ENCODE measurements at regions not wholly inside any gene's neighbourhood (a gene's known extent, or its start where the extent isn't known, plus 50 kb on each side); places are given as distances from the start of the nearest gene placed in this dataset.

GRCh38 chr1:65717815-65718454 is 74.8 kb upstream of the PDE4B start:
- Histone ChIP-seq H3K9me3 (ENCODE audit: control insufficient read depth, low read length) (peaks cover 2% of the 10 kb centered on the region), H3K4me3 (ENCODE audit: low read length in 2 of 2) (no peak overlapping the region), H3K27ac (ENCODE audit: low read depth in 1 of 2, low read length in 2 of 2) (no peak overlapping the region), H3K27me3 (ENCODE audit: control insufficient read depth in 1 of 2, insufficient read depth in 2 of 2, low read length in 1 of 2) (no peaks in the 10 kb centered on the region), H3K4me1 (ENCODE audit: control insufficient read depth in 1 of 2, insufficient read depth in 2 of 2, low read length in 2 of 2) (no peaks in the 10 kb centered on the region), H3K36me3 (ENCODE audit: control insufficient read depth in 1 of 2, insufficient read depth in 2 of 2, low read length in 1 of 2) (no peaks in the 10 kb centered on the region)
- DNase-seq (no peak), ATAC-seq (ENCODE audit: low FRiP score) (no peak)
- intact Hi-C loops (cut with DNase I) = no loop called here
- WGBS, 2 donors = 90 to 94% methylated on average over 3 of the region's 3 CpGs

DNA sequence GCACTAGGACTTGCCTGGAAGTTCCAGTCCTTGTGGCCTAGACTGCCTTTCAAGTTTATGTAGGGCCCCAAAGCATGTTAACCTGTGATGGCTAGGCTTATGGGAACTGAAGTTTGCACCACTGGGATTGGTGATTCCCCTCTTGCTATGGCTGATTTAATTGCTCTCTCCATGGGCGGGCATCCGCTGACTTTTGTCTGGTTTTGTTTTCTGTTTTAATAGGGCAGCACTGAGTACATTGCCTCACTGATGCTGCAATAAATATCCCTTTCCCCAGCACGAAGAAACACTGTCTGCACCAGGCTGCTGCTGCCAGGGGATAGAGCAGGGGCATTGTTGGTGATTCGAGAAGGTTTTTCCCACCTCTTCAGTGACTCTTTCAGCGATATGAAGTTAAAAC is 73.3 kb upstream of the PDE4B start:
- WGBS, 2 donors = 84 to 86% methylated on average over 5 of the region's 5 CpGs
- Histone ChIP-seq H3K27me3 (ENCODE audit: control insufficient read depth in 1 of 2, insufficient read depth in 2 of 2, low read length in 1 of 2) (no peaks in the 10 kb centered on the region), H3K36me3 (ENCODE audit: control insufficient read depth in 1 of 2, insufficient read depth in 2 of 2, low read length in 1 of 2) (no peaks in the 10 kb centered on the region), H3K9me3 (ENCODE audit: control insufficient read depth, low read length) (peaks cover 2% of the 10 kb centered on the region), H3K4me3 (ENCODE audit: low read length in 2 of 2) (no peak overlapping the region), H3K27ac (ENCODE audit: low read depth in 1 of 2, low read length in 2 of 2) (no peak overlapping the region), H3K4me1 (ENCODE audit: control insufficient read depth in 1 of 2, insufficient read depth in 2 of 2, low read length in 2 of 2) (no peaks in the 10 kb centered on the region)
- ATAC-seq (ENCODE audit: low FRiP score) (no peak), DNase-seq (no peak)
- intact Hi-C loops (cut with DNase I) = no loop called here

GRCh38 chr1:65722461-65722860 is 70.2 kb upstream of the PDE4B start:
- ATAC-seq (ENCODE audit: low FRiP score) (no peak), DNase-seq (no peak)
- Histone ChIP-seq H3K9me3 (ENCODE audit: control insufficient read depth, low read length) (peaks cover 2% of the 10 kb centered on the region), H3K27me3 (ENCODE audit: control insufficient read depth in 1 of 2, insufficient read depth in 2 of 2, low read length in 1 of 2) (peaks cover 0 to 1% of the 10 kb centered on the region in 2 donors), H3K4me3 (ENCODE audit: low read length in 2 of 2) (no peak overlapping the region), H3K27ac (ENCODE audit: low read depth in 1 of 2, low read length in 2 of 2) (no peak overlapping the region), H3K36me3 (ENCODE audit: control insufficient read depth in 1 of 2, insufficient read depth in 2 of 2, low read length in 1 of 2) (no peaks in the 10 kb centered on the region), H3K4me1 (ENCODE audit: control insufficient read depth in 1 of 2, insufficient read depth in 2 of 2, low read length in 2 of 2) (no peaks in the 10 kb centered on the region)
- 94 to 95% methylated on average over 5 of the region's 5 CpGs for WGBS, 2 donors
- intact Hi-C loops (cut with DNase I) = no loop called here

GRCh38 chr1:65724151-65724550 is 68.5 kb upstream of the PDE4B start:
- intact Hi-C loops (cut with DNase I) = no loop called here
- no peak overlapping the region for H3K27ac ChIP-seq (ENCODE audit: low read depth in 1 of 2, low read length in 2 of 2)
- no peak for DNase-seq
- no peak for ATAC-seq (ENCODE audit: low FRiP score)
- peaks cover 1% of the 10 kb centered on the region for H3K9me3 ChIP-seq (ENCODE audit: control insufficient read depth, low read length)
- H3K27me3 ChIP-seq (ENCODE audit: control insufficient read depth in 1 of 2, insufficient read depth in 2 of 2, low read length in 1 of 2) = peaks cover 0 to 1% of the 10 kb centered on the region in 2 donors
- H3K4me1 ChIP-seq (ENCODE audit: control insufficient read depth in 1 of 2, insufficient read depth in 2 of 2, low read length in 2 of 2) = no peaks in the 10 kb centered on the region
- H3K36me3 ChIP-seq (ENCODE audit: control insufficient read depth in 1 of 2, insufficient read depth in 2 of 2, low read length in 1 of 2) = no peaks in the 10 kb centered on the region
- no peak overlapping the region for H3K4me3 ChIP-seq (ENCODE audit: low read length in 2 of 2)

DNA sequence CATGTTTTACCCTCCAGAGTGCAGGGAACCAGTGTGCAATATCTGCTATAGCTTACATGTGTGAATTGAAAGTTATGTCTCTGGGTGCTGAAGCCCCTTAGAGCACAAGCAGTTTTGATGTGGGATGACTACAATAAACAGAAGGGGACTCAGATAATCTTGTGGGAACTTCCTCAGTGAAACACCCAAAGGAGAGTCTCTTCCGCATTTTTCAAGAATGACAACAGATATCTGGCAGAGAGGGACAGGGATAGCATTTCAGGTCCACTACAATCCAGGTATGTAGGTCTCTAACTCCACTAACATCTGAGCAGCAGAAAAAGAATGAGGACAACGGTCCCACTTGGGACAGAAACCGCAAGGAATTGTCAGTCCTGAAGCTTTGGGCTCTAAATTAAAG is 67.6 kb upstream of the PDE4B start:
- 86 to 90% methylated on average over 3 of the region's 3 CpGs for WGBS, 2 donors
- no peak for ATAC-seq (ENCODE audit: low FRiP score)
- Histone ChIP-seq H3K27me3 (ENCODE audit: control insufficient read depth in 1 of 2, insufficient read depth in 2 of 2, low read length in 1 of 2) (peaks cover 0 to 2% of the 10 kb centered on the region in 2 donors), H3K4me1 (ENCODE audit: control insufficient read depth in 1 of 2, insufficient read depth in 2 of 2, low read length in 2 of 2) (no peaks in the 10 kb centered on the region), H3K9me3 (ENCODE audit: control insufficient read depth, low read length) (no peaks in the 10 kb centered on the region), H3K4me3 (ENCODE audit: low read length in 2 of 2) (no peak overlapping the region), H3K36me3 (ENCODE audit: control insufficient read depth in 1 of 2, insufficient read depth in 2 of 2, low read length in 1 of 2) (no peaks in the 10 kb centered on the region), H3K27ac (ENCODE audit: low read depth in 1 of 2, low read length in 2 of 2) (no peak overlapping the region)
- intact Hi-C loops (cut with DNase I) = no loop called here
- DNase-seq = no peak

DNA sequence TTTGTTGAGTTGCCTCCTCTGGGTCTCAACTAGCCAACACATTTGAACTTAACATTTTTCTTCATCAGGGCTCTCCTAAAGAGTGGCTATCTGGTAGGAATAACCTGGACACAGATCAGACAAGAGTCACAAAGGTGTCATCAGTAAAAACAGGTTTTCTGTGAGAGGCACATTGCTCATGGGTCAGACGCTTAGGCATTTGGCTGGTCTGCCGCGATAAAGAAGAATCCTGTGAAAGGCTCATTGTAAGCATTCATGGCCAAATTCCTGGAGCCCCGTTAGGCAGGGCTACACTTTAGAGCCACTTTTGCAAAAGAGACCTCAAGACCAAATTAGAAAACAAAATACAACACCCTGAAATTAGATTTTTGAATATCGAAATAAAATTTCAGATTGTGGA is 64.2 kb upstream of the PDE4B start:
- WGBS, 2 donors = 57 to 65% methylated on average over 5 of the region's 5 CpGs
- H3K4me3 ChIP-seq (ENCODE audit: low read length in 2 of 2) = no peak overlapping the region
- ATAC-seq (ENCODE audit: low FRiP score) (no peak), DNase-seq (no peak)
- no peaks in the 10 kb centered on the region for H3K9me3 ChIP-seq (ENCODE audit: control insufficient read depth, low read length)
- peaks cover 0 to 2% of the 10 kb centered on the region in 2 donors for H3K27me3 ChIP-seq (ENCODE audit: control insufficient read depth in 1 of 2, insufficient read depth in 2 of 2, low read length in 1 of 2)
- no peaks in the 10 kb centered on the region for H3K4me1 ChIP-seq (ENCODE audit: control insufficient read depth in 1 of 2, insufficient read depth in 2 of 2, low read length in 2 of 2)
- no peak overlapping the region for H3K27ac ChIP-seq (ENCODE audit: low read depth in 1 of 2, low read length in 2 of 2)
- intact Hi-C loops (cut with DNase I) = no loop called here
- H3K36me3 ChIP-seq (ENCODE audit: control insufficient read depth in 1 of 2, insufficient read depth in 2 of 2, low read length in 1 of 2) = no peaks in the 10 kb centered on the region

- DNase-seq (no peak), ATAC-seq (ENCODE audit: low FRiP score) (no peak)
- H3K27me3 ChIP-seq (ENCODE audit: control insufficient read depth in 1 of 2, insufficient read depth in 2 of 2, low read length in 1 of 2) = peaks cover 0 to 2% of the 10 kb centered on the region in 2 donors
- 34 to 46% methylated on average over 2 of the region's 2 CpGs for WGBS, 2 donors
- intact Hi-C loops (cut with DNase I) = no loop called here
- no peaks in the 10 kb centered on the region for H3K36me3 ChIP-seq (ENCODE audit: control insufficient read depth in 1 of 2, insufficient read depth in 2 of 2, low read length in 1 of 2)
- no peak overlapping the region for H3K27ac ChIP-seq (ENCODE audit: low read depth in 1 of 2, low read length in 2 of 2)
- no peaks in the 10 kb centered on the region for H3K9me3 ChIP-seq (ENCODE audit: control insufficient read depth, low read length)
- H3K4me1 ChIP-seq (ENCODE audit: control insufficient read depth in 1 of 2, insufficient read depth in 2 of 2, low read length in 2 of 2) = no peaks in the 10 kb centered on the region
- H3K4me3 ChIP-seq (ENCODE audit: low read length in 2 of 2) = no peak overlapping the region
Observed at GRCh38 chr1:65729259-65729658, 63.4 kb upstream of the PDE4B start.

GRCh38 chr1:65734979-65735378 is 57.7 kb upstream of the PDE4B start:
- no peak overlapping the region for H3K4me3 ChIP-seq (ENCODE audit: low read length in 2 of 2)
- intact Hi-C loops (cut with DNase I) = no loop called here
- no peaks in the 10 kb centered on the region for H3K4me1 ChIP-seq (ENCODE audit: control insufficient read depth in 1 of 2, insufficient read depth in 2 of 2, low read length in 2 of 2)
- ATAC-seq (ENCODE audit: low FRiP score) (no peak), DNase-seq (no peak)
- H3K9me3 ChIP-seq (ENCODE audit: control insufficient read depth, low read length) = no peaks in the 10 kb centered on the region
- no peaks in the 10 kb centered on the region for H3K36me3 ChIP-seq (ENCODE audit: control insufficient read depth in 1 of 2, insufficient read depth in 2 of 2, low read length in 1 of 2)
- WGBS, 2 donors = 73 to 84% methylated on average over 2 of the region's 2 CpGs
- H3K27me3 ChIP-seq (ENCODE audit: control insufficient read depth in 1 of 2, insufficient read depth in 2 of 2, low read length in 1 of 2) = no peaks in the 10 kb centered on the region
- no peak overlapping the region for H3K27ac ChIP-seq (ENCODE audit: low read depth in 1 of 2, low read length in 2 of 2)

GRCh38 chr1:65741993-65742392 is 50.7 kb upstream of the PDE4B start:
- intact Hi-C loops (cut with DNase I) = no loop called here
- Histone ChIP-seq H3K27me3 (ENCODE audit: control insufficient read depth in 1 of 2, insufficient read depth in 2 of 2, low read length in 1 of 2) (no peaks in the 10 kb centered on the region), H3K27ac (ENCODE audit: low read depth in 1 of 2, low read length in 2 of 2) (no peak overlapping the region), H3K4me1 (ENCODE audit: control insufficient read depth in 1 of 2, insufficient read depth in 2 of 2, low read length in 2 of 2) (no peaks in the 10 kb centered on the region), H3K9me3 (ENCODE audit: control insufficient read depth, low read length) (peaks cover 3% of the 10 kb centered on the region), H3K36me3 (ENCODE audit: control insufficient read depth in 1 of 2, insufficient read depth in 2 of 2, low read length in 1 of 2) (no peaks in the 10 kb centered on the region), H3K4me3 (ENCODE audit: low read length in 2 of 2) (no peak overlapping the region)
- DNase-seq (no peak), ATAC-seq (ENCODE audit: low FRiP score) (no peak)
- 82 to 83% methylated on average over 2 of the region's 2 CpGs for WGBS, 2 donors
